H1 (cell line): ENCODE measurements at regions not wholly inside any gene's neighbourhood (a gene's known extent, or its start where the extent isn't known, plus 50 kb on each side); places are given as distances from the start of the nearest gene placed in this dataset.

ENCODE experiments used
- CEBPB ChIP-seq: IDR thresholded peaks from 2 replicates; pipeline ENCODE4 v1.6.1; 2012; ENCODE audit warnings: low read depth, low read length
- CHD2 ChIP-seq: IDR thresholded peaks from 2 replicates; pipeline ENCODE4 v1.6.1; 2012; ENCODE audit warnings: low read length, improper control_type of control experiment

GRCh38 chr14:38103542-38104225 is 104.0 kb upstream of the SSTR1 start (continued):
- TF ChIP-seq CEBPB, result no peak
- TF ChIP-seq CHD2, result no peak
